Fibroblast of mammary gland (primary cell): ENCODE measurements at regions not wholly inside any gene's neighbourhood (a gene's known extent, or its start where the extent isn't known, plus 50 kb on each side); places are given as distances from the start of the nearest gene placed in this dataset.

Source experiments
- DNase-seq: peaks from one replicate; pipeline ENCODE4 v3.0.0-alpha.2; 2010; ENCODE audit warnings: low read depth
- H3K4me3 ChIP-seq: 2 replicates; pipeline ENCODE4 v1.5.1; 2011; ENCODE audit warnings: low read depth, mild to moderate bottlenecking, low read length, moderate library complexity; ENCODE audit not compliant: control insufficient read depth
- TF ChIP-seq, protein P1 (sequence below): conservative IDR thresholded peaks from 2 replicates; pipeline ENCODE4 v1.5.1; 2011; ENCODE audit warnings: low read depth, low read length, inconsistent platforms; ENCODE audit not compliant: control insufficient read depth, insufficient read depth

DNA sequence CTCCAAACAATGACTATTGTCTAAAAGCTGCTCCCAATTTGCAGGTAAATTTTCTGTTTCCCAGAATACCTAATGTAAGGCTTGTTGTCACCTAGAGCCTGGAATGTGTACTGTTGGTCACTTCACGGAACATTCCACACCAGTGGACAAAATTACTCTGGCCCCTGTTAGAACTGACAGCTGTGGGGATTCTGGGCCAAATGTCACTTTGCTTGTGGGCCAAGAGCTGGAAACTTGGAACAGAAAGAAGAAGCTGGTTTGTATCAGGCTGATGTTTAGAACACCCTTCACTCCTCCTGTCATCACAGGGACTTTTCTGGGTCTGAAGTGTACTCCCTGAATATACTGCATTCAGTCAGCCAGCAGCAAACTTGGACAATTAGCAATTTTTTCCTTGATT lies 495.6 kb upstream of the SYT4 start:
- TF ChIP-seq, protein P1, sequence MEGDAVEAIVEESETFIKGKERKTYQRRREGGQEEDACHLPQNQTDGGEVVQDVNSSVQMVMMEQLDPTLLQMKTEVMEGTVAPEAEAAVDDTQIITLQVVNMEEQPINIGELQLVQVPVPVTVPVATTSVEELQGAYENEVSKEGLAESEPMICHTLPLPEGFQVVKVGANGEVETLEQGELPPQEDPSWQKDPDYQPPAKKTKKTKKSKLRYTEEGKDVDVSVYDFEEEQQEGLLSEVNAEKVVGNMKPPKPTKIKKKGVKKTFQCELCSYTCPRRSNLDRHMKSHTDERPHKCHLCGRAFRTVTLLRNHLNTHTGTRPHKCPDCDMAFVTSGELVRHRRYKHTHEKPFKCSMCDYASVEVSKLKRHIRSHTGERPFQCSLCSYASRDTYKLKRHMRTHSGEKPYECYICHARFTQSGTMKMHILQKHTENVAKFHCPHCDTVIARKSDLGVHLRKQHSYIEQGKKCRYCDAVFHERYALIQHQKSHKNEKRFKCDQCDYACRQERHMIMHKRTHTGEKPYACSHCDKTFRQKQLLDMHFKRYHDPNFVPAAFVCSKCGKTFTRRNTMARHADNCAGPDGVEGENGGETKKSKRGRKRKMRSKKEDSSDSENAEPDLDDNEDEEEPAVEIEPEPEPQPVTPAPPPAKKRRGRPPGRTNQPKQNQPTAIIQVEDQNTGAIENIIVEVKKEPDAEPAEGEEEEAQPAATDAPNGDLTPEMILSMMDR, result no peak
- H3K4me3 ChIP-seq, result no peak overlapping the region
- DNase-seq, result no peak

DNA sequence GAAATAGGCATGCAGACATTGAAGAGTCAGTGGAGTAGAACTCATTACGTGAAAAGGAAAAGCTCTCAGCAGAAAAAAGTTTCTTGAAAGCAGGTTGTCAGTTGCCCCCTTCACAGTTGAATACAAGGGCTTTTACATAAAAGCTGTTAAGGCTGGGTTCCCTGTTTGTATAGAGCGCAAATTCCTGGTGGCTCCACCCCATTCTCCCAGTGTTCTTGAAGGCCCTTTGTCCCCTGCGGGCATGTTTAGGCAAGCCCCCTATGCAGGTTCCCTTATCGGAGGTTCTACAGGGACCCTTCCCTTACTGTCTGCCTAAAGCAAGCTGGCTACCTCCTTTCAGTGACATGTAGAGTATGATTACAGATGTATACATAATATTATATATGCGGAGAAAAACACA lies 497.2 kb upstream of the SYT4 start:
- no peak overlapping the region for H3K4me3 ChIP-seq
- TF ChIP-seq, protein P1, result no peak
- no peak for DNase-seq

- TF ChIP-seq, protein P1, result no peak
- no peak overlapping the region for H3K4me3 ChIP-seq
- no peak for DNase-seq
These were observed 498.3 kb upstream of the SYT4 start for GRCh38 chr18:43775591-43775990.

GRCh38 chr18:43776997-43777396 lies 499.7 kb upstream of the SYT4 start:
- TF ChIP-seq, protein P1, result no peak
- H3K4me3 ChIP-seq, result no peak overlapping the region
- DNase-seq, result no peak

GRCh38 chr18:43777636-43778304 lies 500.5 kb upstream of the SYT4 start:
- H3K4me3 ChIP-seq, result no peak overlapping the region
- DNase-seq, result peak; percentile 4
- TF ChIP-seq, protein P1, result no peak

GRCh38 chr18:43780782-43781340 lies 503.6 kb upstream of the SYT4 start:
- TF ChIP-seq, protein P1, result no peak
- peak; percentile 81 for DNase-seq

DNA sequence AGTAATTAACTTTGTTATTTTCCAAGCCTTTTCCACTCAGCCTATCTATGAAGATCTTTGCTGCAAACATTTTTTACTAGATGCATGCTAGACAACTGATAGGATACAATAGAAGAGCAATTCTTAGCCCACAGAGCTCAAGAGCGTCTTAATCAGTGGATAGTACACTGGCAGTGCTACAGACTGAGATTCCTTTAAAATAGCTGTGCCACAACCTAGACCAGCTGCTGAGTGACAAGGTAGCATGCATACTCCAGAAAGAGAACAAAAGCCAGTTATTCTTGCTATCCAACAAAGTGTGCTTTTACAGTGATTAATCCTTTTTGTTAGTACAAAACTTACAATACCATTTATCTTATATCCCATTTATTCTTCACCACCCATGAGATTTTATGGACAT lies 507.9 kb upstream of the SYT4 start:
- TF ChIP-seq, protein P1, result no peak
- DNase-seq, result no peak
- H3K4me3 ChIP-seq, result no peak overlapping the region

More at GRCh38 chr18:43780782-43781340, 503.6 kb upstream of the SYT4 start:
- no peak overlapping the region for H3K4me3 ChIP-seq
